ENCODE measurements at regions not wholly inside any gene's neighbourhood (a gene's known extent, or its start where the extent isn't known, plus 50 kb on each side); places are given as distances from the start of the nearest gene placed in this dataset.

DNA sequence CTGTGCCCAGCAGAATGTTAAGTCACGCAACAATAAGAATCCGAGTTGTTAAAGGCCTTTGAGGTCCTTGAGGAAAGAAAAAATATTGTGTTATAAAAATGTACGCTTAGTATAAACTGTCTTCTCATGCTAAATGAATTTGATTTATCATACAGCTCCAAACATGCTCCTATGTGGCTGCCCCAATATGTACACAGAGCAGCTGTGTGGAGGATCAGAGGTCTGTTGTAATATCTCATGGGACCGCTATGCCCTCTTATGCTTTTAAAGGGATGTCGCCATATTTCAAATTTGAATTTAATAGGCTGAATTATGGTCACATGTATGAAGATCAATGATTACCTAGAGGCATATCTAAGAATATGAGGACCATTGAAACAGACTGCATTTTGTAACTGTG, 90.2 kb downstream of the SLC5A7 start:
- H3K36me3 ChIP-seq = no peaks in the 10 kb centered on the region
- no peaks in the 10 kb centered on the region for H3K9me3 ChIP-seq
- intact Hi-C loops (cut with DNase I; ENCODE audit: low total_unique reads) = no loop called here
- H3K4me1 ChIP-seq = no peaks in the 10 kb centered on the region
- TF ChIP-seq, protein P1, sequence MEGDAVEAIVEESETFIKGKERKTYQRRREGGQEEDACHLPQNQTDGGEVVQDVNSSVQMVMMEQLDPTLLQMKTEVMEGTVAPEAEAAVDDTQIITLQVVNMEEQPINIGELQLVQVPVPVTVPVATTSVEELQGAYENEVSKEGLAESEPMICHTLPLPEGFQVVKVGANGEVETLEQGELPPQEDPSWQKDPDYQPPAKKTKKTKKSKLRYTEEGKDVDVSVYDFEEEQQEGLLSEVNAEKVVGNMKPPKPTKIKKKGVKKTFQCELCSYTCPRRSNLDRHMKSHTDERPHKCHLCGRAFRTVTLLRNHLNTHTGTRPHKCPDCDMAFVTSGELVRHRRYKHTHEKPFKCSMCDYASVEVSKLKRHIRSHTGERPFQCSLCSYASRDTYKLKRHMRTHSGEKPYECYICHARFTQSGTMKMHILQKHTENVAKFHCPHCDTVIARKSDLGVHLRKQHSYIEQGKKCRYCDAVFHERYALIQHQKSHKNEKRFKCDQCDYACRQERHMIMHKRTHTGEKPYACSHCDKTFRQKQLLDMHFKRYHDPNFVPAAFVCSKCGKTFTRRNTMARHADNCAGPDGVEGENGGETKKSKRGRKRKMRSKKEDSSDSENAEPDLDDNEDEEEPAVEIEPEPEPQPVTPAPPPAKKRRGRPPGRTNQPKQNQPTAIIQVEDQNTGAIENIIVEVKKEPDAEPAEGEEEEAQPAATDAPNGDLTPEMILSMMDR (IDR thresholded peaks at IDR 0.05) = no peak
- H3K27ac ChIP-seq = no peak overlapping the region
- no peaks in the 10 kb centered on the region for H3K27me3 ChIP-seq
- no peak for DNase-seq
- H3K4me3 ChIP-seq = no peak overlapping the region

DNA sequence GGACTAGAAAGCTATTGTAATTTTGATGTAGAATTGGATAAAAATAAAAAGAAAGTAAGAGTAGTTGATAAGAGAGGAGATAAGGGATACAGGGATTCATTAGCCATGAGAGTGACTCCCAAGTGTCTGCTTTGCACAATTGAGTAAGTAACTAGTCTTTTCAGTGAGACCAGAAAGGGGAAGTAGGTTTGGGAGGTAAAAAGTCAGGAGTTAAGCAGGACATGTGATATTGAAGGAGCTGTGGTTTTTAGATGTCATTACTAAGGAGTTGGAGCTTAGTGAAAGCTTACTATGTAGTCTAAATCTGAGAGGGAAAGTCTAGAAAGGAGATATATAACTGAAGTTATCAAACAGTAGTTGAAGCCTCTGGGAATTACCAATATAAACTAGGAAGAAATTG, 93.4 kb downstream of the SLC5A7 start:
- no peak for DNase-seq
- Histone ChIP-seq H3K27me3 (no peaks in the 10 kb centered on the region), H3K9me3 (no peaks in the 10 kb centered on the region), H3K27ac (no peak overlapping the region), H3K4me1 (no peaks in the 10 kb centered on the region), H3K36me3 (no peaks in the 10 kb centered on the region), H3K4me3 (no peak overlapping the region)
- intact Hi-C loops (cut with DNase I; ENCODE audit: low total_unique reads) = no loop called here
- TF ChIP-seq, protein P1 (IDR thresholded peaks at IDR 0.05) = no peak

DNA sequence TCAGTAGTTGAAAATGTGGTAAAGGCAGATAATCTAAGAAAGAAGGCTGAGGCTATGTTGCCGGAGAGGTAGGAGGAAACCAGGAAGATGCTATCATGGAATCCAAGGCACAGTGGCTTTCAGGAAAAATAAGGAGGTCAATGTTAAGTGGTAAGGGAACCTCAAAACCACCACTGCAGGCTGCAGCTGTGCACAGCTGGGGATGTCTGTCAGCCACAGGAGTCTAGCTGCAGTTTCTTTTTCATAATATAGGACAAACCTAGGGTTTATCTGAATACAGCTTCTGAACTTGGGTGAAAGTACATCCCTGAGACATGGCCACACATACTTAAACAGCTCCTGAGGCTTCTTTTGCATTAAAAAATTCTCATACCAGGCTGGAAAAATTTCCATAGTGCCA, 93.9 kb downstream of the SLC5A7 start:
- no peak for DNase-seq
- no peaks in the 10 kb centered on the region for H3K9me3 ChIP-seq
- no peaks in the 10 kb centered on the region for H3K27me3 ChIP-seq
- H3K4me3 ChIP-seq = no peak overlapping the region
- TF ChIP-seq, protein P1 (IDR thresholded peaks at IDR 0.05) = no peak
- intact Hi-C loops (cut with DNase I; ENCODE audit: low total_unique reads) = no loop called here
- no peaks in the 10 kb centered on the region for H3K36me3 ChIP-seq
- H3K4me1 ChIP-seq = no peaks in the 10 kb centered on the region
- no peak overlapping the region for H3K27ac ChIP-seq

DNA sequence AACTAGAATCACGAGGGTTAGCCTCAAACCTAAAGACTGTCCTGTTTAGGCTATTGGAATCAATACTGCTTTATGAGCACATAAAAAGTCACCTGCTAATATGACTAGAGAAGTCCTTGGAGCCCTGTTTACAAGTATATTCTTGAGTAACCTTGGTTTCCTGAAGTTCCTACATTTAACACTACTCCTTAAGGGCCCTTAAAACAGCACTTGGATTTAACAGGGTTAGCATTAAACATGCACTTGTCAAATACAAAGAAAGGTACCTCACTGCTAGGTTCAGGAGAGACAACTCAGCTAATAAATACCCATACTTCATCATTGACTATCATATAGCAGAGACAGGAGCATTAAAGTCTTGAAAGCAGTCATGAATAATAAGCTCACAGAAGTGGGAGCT, 96.7 kb downstream of the SLC5A7 start:
- Histone ChIP-seq H3K27me3 (no peaks in the 10 kb centered on the region), H3K9me3 (no peaks in the 10 kb centered on the region), H3K4me1 (no peaks in the 10 kb centered on the region), H3K4me3 (no peak overlapping the region), H3K27ac (no peak overlapping the region), H3K36me3 (no peaks in the 10 kb centered on the region)
- intact Hi-C loops (cut with DNase I; ENCODE audit: low total_unique reads) = no loop called here
- no peak for DNase-seq
- TF ChIP-seq, protein P1 (IDR thresholded peaks at IDR 0.05) = no peak

DNA sequence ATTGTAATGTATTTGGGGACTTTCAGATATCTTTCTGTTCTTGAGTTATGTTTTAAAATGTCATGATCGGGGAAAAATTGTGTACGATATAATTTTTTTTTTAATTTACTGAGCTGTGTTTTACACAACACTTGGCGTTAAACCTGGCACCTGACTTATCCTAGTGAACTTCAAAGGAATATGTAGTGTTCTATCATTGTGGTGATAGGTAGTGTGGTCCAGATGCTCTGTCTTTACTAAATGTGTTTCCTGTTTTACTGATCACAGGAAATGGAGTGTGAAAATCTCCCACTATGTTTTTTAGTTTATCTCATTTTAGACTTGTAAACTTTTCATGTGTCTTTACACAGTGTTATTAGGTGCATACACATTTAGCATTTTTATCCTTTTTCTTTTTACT, 98.0 kb downstream of the SLC5A7 start:
- TF ChIP-seq, protein P1 (IDR thresholded peaks at IDR 0.05) = no peak
- DNase-seq = no peak
- Histone ChIP-seq H3K9me3 (no peaks in the 10 kb centered on the region), H3K27ac (no peak overlapping the region), H3K4me1 (no peaks in the 10 kb centered on the region), H3K4me3 (no peak overlapping the region), H3K27me3 (no peaks in the 10 kb centered on the region), H3K36me3 (no peaks in the 10 kb centered on the region)
- intact Hi-C loops (cut with DNase I; ENCODE audit: low total_unique reads) = no loop called here

DNA sequence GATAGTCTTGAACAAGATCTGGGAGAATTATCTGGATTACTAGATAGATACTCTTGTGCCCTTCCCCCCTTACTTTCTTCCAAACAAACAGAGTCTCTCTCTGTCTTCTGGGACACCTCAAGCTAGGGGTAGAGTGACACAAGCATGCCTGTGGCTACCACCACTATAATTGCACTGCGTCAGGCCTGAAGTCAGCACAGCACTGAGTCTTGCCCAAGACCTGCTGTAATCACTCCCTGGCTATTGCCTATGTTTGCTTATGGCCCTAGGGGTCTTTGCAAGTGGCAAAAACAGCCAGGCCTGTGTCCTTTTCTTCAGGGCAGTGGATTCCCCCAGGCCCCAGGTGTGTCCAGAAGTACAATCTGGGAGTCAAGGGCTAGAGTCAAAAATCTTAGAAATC, 106.6 kb downstream of the SLC5A7 start:
- TF ChIP-seq, protein P1 (IDR thresholded peaks at IDR 0.05) = no peak
- no peaks in the 10 kb centered on the region for H3K9me3 ChIP-seq
- no peaks in the 10 kb centered on the region for H3K27me3 ChIP-seq
- no peak overlapping the region for H3K4me3 ChIP-seq
- H3K27ac ChIP-seq = no peak overlapping the region
- intact Hi-C loops (cut with DNase I; ENCODE audit: low total_unique reads) = no loop called here
- DNase-seq = no peak
- no peaks in the 10 kb centered on the region for H3K36me3 ChIP-seq
- no peaks in the 10 kb centered on the region for H3K4me1 ChIP-seq
